Embryonic facial prominence (tissue), 1 donor: ENCODE measurements at regions not wholly inside any gene's neighbourhood (a gene's known extent, or its start where the extent isn't known, plus 50 kb on each side); places are given as distances from the start of the nearest gene placed in this dataset.
"Not testable (repeated sequence)": the region's sequence is repeated elsewhere in the genome, so short reads cannot be mapped to it uniquely, and the experiment has no call there.

Source experiments
- DNase-seq: peaks from one replicate; pipeline ENCODE4 v3.0.0-alpha.2; 2016; ENCODE audit errors: extremely low spot score

DNA sequence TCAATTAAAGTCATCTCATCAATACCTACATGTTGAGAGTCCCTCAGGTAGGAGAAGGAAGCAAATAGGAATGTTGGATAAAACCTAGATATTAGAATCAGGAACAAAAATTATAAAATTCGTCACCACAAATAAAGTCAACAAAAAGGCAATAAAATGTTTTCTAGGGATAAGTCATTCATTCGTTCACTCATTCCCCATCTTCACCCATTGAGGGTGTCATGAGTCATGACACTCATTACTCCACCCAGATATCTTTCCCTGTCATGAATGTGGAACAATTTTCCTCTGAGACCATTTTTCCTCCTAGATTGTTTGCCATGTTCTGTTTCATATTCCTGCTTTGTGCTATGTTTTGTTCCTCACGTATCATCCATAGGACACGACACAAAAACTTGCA is 50.9 kb upstream of the OLIG3 start:
- DNase-seq = no peak

DNA sequence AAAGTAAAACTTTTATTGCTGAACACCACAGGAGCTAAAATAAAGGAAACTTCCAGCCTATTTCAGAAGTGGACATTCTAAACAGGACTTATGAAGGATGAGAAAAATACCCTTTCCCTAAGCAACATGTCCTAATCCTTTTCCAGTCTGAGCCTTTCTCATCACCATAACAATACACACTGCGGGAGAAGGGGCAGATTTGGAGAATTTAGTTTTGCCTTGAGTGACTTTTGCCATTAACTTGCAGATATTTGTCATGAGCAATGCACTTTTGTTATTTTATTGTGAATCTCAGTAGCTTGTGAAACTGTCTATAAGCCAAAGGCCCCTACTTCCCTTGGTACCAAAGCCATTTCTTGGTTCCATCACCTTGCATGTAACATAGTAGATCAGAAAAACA is 53.0 kb upstream of the OLIG3 start:
- no peak for DNase-seq

DNA sequence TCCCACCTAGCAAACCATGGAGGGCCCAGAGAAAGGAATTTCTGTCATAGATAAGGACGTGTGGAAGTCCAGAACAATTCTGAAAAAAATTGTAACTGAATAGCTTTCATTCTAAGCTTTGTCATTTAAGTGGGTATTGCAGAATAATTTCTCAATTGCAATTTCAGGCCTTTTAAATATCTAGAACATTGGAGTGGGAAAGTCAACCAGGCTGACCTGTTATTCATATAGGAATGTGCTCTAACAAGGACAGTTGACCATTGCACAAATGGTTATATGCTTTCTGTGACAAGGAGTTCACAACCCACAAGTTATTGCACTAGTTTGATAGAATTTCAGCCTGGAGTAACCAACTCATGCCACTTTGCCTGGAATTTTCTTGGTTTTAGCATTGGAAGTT is 53.4 kb upstream of the OLIG3 start:
- no peak for DNase-seq

DNA sequence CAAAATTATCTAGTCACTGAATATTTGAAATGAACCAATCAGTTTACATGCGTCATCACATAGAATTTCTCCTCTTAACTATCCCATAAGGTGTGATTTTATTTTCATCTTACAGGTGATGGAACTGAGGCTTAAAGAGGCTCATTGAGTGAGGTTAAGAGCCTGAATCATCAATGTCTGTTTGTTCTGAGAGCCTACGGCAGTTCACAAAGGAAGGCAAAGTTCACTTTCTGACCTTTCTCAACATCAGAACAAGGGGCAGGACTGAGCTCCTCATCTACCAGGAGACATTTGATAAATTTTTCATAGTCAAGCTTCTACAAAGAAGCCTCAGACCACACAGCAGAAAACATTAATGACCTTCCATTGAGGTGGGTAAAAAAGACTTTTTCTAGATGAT is 54.9 kb upstream of the OLIG3 start:
- no peak for DNase-seq

DNA sequence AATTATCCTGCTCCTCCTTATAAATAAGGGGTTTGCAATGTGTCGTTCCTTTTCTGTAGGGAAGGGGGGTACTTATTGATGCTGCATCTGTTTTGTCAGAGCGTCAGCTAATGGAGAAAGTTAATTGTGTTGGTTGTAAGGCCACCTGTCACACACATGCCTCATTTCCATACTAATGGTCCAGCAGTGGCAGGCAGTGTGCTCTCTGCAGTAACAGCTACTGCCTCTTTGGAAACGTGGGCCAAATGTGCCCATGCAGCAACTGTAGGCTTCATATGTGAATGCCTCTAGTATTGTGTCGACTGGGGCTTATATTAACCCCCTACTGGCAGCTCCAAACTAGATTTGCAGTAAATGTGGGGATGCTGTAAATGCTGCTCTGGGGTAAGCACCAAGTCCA is 56.3 kb upstream of the OLIG3 start:
- DNase-seq = no peak

DNA sequence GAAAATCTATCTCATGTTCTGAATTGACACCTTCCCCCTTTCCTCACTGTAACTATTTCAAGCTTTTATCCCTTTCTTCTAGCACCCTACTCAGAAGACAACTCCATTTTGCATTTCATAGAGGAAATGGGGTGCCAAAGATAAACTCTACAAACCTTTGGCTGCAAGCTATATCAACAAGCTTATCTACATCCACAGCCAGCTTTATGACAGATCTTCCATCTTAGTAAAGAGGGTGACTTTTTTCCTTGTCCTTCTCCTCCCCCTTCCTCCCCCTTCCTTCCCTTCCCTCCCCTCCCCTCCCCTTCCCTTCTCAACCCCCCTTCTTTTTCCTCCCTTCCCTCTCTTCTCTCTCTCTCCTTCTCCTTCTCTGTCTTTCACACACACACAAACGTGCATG is 58.0 kb upstream of the OLIG3 start:
- DNase-seq = no peak

DNA sequence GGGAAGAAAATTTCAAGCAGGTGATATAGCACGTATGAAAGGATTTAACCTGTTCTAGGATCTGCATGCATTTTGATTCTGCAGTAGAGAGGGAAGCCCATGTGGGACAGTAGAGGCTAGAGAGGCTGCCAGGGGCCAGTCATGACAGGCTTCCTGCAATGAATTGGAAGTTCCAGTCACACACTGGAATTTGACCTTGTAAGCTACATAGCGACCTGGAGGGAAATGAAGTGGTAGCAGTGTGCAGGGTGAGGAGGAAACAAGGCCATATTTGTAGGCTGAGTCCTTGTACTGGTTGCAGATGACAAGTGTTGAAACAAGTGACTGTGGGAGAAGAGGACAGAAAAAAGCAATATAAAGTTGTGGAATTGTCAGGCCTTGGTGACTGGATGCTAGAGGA is 58.6 kb upstream of the OLIG3 start:
- no peak for DNase-seq

DNA sequence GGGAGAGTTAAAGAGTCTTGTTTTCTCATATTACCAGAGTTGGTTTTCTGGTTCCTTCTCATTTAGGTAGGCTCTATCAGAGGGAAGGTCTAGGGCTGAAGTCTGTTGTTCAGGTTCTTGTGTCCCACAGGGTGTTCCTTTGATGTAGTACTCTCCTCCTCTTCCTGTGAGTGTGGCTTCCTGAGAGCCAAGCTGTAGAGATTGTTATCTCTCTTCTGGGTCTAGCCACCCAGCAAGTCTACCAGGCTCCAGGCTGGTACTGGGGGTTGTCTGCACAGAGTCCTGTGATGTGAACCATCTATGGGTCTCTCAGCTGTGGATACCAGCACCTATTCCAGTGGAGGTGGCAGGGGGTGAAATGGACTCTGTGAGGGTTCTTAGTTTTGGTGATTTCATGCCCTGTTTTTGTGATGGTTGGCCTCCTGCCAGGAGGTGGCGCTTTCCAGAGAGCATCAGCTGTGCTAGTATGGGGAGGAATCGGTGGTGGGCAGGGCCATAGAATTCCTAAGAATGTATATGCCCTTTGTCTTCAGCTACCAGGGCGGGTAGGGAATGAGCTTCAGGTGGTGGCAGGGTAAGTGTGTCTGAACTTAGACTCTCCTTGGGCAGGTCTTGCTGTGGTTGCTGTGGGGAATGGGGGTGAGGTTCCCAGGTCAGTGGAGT is 65.5 kb upstream of the OLIG3 start:
- DNase-seq = not testable (repeated sequence)

DNA sequence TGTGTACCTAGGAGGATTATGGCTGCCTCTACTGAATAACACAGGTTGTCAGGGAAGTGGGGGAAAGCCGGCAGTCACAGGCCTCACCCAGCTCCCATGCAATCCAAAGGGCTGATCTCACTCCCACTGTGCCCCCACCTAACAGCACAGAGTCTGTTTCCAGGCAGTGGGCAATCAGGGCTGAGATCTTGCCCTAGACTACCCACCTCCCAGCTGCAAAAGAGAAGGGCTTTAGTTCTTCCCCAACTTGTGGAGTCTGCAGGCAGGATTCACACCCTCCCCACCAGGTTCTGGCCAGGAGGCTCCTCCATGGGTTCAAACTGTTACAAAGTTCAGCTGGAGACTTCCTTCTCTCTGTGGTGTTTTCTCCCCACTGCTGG is 66.0 kb upstream of the OLIG3 start:
- DNase-seq = no peak

DNA sequence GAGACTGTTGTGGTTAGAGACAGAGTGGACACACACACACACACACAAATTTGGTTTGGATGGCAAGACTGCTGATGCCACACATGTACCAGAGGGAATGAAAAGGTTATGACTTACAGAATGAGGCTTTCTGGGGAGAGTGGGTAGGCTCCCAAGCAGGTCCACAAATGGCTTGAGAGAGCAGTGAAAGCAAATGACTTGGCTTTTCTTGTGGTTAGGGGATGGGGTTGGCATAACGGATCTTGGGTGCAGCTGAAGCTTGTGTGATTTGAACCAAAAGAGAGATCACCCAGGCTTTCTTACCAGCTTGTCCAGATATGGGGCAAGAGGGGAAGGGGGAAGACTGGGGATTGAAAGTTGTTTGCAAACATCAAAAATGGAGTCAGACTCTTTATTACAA is 73.9 kb upstream of the OLIG3 start:
- DNase-seq = no peak

DNA sequence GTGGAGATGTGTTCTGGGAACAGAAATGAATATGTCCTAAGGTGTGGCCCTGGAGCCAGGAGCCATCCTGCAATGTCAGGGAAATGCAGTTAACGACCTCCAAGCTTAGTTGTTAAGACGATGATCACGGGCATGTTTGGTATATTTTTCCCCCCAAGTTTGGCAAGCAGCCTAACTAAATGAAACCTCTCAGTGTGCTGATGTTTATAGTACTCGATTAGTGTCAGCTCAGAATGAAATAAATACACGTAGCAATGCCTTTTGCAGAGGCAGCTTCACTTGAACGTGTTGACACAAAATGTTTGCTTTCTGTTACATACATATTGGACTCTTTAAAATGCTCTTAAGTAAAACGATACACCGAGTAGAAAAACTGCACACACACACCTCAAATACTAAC is 76.2 kb upstream of the OLIG3 start:
- DNase-seq = no peak

DNA sequence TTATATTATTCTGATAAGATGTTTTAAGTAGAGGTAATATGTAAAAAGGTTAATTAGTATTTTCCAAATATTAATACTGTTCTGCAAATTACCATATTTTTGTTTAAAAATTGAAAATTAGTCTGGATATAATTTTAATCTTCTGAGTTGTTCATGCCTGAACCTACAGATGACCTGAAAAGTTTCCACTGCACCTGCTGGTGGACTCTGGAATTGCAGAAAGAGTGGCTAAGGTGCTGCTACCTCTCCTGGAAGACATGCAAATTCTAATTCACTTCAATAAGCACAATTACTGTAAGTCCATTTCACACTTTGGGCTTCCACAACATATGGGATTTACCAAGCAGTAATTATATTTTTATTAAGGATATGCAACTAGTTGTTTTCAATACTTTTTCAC is 77.7 kb upstream of the OLIG3 start:
- DNase-seq = no peak

DNA sequence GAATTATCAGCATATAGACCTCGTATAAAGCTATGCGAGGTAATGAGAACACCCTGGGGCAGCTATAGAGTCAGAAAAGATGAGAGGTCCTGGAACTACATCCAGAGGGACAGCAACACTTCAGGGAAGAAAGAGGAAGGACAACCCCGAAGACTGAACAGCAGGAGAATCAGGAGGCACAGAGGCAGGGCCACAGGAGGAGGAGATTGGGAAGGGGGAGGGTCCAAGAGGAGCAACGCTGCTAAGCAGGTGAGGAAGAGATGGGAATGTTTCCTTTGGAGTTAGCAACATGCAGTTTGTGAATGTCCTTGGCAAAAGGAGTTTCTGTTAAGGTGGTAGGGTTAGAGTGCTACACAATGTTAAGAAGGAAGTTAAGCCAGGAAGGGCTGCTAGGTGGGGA is 79.5 kb upstream of the OLIG3 start:
- DNase-seq = no peak

DNA sequence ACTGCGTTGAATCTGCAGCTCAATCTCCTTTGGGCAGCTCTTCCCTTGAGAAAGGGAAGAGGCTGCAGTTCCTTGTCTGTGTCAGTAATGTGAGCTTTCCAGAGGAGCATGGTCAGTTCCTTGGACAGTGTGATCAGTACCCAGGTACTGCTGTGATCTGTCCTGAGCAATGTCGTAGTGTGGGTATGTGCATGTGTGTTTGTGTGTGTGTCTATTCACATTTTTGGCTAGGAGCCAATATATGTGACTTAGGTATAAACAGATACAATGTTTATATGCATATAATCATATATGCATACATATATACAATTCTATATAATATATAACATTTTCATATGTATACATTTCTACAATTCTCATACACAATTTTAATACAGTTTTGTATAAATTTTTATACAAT is 85.4 kb upstream of the OLIG3 start:
- DNase-seq = no peak

DNA sequence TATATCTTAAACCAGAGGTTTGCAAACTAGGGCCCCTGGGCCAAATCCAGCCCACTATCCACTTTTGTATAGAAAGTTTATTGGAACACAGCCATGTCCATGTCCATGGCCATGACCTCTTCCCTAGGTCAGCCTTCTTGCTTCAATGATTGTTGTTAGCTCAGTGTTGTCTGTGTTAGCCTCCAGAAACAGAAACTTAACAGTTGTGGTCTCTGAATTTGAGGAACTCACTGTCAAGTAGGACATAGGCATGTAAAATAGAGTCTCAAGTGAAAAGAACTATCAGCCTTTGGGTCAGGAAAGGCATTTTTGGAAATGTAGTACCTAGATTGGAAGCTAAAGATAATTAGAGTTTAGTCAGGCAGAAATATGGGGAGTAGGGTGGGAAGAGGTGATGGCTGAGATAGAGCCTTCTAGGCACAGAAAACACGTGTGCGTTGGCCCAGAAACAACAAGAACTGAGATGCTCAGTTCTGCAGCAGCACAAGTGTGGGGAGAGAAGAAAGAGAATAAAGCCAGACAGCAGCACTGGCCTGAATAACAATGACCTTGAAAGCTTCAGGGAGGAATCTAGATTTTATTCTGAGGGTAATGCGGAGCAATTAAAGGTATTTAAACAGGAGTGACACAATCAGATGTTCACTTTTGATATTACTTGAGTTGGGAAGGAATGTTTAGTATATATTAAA is 87.0 kb upstream of the OLIG3 start:
- DNase-seq = no peak

DNA sequence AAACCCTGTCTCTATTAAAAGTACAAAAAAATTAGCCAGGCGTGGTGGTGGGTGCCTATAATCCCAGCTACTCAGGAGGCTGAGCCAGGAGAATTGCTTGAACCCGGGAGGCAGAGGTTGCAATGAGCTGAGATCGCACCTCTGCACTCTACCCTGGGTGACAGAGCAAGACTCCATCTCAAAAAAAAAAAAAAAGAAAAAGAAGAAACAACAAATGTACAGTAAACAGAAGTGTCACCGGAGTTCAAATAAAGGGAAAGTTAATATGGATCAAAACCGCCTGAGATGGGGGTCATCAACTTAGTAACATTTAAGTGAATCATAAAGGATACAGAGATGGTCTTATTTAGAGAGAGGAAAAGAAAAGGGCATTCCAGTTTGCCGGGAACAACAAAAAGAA is 89.3 kb upstream of the OLIG3 start:
- not testable (repeated sequence) for DNase-seq

DNA sequence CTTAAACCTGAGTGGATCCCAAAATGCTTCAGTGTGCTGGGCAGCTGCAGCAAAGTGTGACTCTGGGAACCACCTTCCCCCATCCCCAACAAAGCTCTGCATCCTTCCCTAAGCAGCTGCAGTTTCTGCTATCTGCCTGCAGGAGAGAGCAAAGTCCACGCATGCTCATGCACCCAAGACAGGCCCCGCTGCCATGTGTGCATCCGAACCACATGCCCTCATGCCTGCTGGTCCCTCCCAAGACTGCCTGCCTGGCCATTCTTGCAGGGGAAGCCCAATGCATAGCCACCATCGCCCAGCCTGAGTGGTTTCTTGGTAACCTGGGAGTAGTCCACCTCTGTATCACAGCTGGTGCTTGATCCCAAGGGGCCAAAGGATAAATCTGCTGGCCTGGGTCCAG is 94.3 kb upstream of the OLIG3 start:
- DNase-seq = no peak

DNA sequence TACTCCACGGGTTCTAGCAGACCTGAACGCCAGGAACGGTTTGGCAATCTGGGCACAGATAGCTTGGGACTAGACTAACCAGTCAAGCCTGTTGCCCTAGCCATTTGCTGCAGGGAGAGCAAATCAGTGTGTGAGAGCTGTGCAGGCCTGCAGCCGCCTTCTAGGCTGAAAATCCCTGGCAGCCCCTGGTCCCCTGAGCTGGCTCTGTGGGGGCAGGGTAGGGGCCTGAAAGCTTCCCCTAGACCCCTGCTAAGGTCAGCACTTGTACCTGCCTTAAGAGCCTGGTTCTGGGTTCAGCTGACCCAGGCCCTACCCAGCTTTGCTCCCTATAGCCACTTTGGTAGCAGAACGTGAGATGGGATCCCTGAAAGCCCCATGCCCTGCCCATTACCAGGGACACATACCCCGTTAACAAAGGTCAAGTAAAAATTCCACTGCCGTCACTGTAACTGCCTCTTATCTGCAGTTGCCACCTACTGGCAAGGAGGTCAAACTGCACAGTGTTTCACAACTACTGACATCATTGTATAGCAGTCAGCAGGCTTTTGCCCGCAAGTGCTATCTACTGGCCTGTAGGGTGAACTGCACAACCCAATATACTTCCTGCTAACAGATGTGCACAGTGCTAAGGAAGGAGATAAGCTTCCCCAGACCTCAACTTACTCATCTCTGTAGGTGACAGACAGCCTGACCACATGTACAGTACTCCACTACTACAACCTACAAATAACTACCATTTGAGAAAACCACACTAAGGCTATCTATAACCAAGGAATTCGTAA is 95.1 kb upstream of the OLIG3 start:
- DNase-seq = no peak

DNA sequence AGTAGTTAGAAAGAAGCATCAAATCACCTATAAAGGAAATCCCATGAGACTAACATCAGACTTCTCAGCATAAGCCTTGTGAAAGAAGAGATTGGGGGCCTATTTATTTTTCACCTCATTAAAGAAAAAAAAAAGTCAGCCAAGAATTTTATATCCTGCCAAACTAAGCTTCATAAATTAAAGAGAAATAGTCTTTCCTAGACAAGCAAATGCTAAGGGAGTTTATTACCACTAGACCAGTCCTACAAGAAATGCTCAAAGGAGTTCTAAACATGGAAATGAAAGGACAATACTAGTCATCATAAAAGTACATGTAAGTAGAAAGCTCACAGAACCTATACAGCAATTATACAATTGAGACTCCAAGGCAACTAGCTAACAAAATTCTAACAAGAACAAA is 96.5 kb upstream of the OLIG3 start:
- DNase-seq = no peak

DNA sequence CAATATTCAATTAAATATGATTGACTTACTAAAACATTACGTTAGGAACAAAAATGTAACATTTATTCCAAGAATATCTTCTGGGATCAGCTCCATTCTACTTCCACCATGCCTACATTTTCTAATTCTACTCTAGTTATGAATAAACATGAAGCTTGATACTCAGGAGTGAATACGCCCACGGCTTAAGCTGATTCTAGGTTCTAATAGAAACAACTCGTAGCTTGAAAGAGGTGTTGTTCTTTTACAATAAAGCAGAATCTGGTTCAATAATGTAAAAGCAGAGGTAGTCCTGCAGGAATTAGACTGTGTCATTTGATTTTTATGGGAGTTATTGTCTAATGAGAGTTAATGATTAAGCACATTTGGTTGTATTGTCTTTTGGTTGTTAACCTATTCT is 107.3 kb upstream of the OLIG3 start:
- no peak for DNase-seq

DNA sequence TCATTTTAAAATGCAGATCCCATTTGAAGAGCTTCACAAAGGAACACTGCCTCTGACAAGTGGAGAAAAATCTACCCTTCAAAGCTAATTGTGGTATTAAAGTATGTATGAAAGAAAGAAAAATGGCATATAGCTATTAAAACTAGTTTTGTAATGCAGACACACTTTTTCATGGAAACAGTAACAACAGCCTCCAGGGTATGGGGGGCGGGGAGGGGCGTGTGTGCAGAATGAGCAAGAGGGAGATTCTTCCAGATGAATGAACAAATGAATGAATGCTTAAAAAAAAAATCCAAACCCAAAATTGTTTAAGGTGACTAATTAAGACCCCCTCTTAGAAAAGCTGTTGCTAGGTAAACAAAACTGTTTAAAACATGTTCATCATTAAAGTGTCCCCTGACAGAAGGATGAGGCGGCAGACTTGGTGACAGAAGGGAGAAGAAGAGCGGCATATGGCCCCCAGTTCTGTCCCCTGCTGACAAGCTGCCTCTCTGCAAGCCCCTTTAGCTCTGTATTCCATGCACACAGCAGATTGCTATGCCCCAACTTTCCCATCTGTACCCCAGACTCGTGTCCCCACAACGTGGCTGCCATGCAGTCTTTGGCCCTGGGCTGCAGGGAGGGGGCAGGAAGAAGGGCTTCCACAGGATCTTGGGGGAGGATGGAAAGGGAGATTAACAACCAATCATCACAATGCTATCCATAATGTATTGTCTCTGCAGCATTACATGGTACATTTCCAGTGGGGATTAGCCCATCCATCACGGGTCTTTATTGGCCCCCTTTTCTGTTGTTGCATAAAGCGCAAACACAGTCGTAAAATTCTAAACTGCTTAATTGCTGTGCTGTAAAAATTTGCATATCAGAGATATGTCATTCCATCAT is 108.4 kb upstream of the OLIG3 start:
- no peak for DNase-seq

DNA sequence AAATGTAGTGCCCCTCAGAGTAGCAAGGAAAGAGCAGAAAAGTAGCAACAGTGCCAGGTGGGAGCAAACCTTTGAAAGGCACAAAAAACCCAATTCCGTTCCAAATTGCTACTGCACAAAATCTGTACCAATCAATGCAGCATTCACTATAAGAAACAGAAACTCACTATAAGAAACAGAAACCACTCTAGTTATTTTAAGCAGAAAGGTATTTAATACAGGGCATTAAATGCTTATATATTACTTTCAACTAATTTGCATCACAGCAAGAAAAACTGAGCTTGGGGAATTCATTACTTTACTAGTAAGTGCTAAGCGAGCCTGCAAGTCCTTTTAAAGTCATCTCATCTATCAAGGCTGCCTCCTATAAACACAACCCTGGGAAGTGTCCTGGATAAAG is 116.5 kb upstream of the OLIG3 start:
- DNase-seq = no peak
